ENCODE measurements at regions not wholly inside any gene's neighbourhood (a gene's known extent, or its start where the extent isn't known, plus 50 kb on each side); places are given as distances from the start of the nearest gene placed in this dataset.

- Mint-ChIP-seq H3K27me3 (peaks cover 2% of the 10 kb centered on the region), H3K4me3 (ENCODE audit: low read depth) (no peak overlapping the region), H3K9me3 (ENCODE audit: low read depth) (no peaks in the 10 kb centered on the region), H3K4me1 (ENCODE audit: low read depth) (peaks cover 3% of the 10 kb centered on the region), H3K36me3 (ENCODE audit: insufficient read depth) (no peaks in the 10 kb centered on the region), H3K27ac (no peak overlapping the region)
- DNase-seq (ENCODE audit: low spot score, unreplicated experiment) = no peak
- TF ChIP-seq CTCF (IDR thresholded peaks at IDR 0.05; ENCODE audit: unreplicated experiment) = no peak
Measured at GRCh38 chr2:225288986-225289385, 110.5 kb upstream of the NYAP2 start.

- no peaks in the 10 kb centered on the region for H3K36me3 Mint-ChIP-seq (ENCODE audit: insufficient read depth)
- H3K27me3 Mint-ChIP-seq = no peaks in the 10 kb centered on the region
- no peaks in the 10 kb centered on the region for H3K9me3 Mint-ChIP-seq (ENCODE audit: low read depth)
- peaks cover 4% of the 10 kb centered on the region for H3K4me1 Mint-ChIP-seq (ENCODE audit: low read depth)
- peak; percentile 71 for TF ChIP-seq CTCF (IDR thresholded peaks at IDR 0.05; ENCODE audit: unreplicated experiment)
- no peak overlapping the region for H3K4me3 Mint-ChIP-seq (ENCODE audit: low read depth)
- DNase-seq (ENCODE audit: low spot score, unreplicated experiment) = no peak
- no peak overlapping the region for H3K27ac Mint-ChIP-seq
Measured at GRCh38 chr2:225282858-225283710, 116.4 kb upstream of the NYAP2 start.

- no peak for TF ChIP-seq CTCF (IDR thresholded peaks at IDR 0.05; ENCODE audit: unreplicated experiment)
- no peak for DNase-seq (ENCODE audit: low spot score, unreplicated experiment)
- Mint-ChIP-seq H3K36me3 (ENCODE audit: insufficient read depth) (no peaks in the 10 kb centered on the region), H3K27me3 (no peaks in the 10 kb centered on the region), H3K4me1 (ENCODE audit: low read depth) (no peaks in the 10 kb centered on the region), H3K27ac (no peak overlapping the region), H3K4me3 (ENCODE audit: low read depth) (no peak overlapping the region), H3K9me3 (ENCODE audit: low read depth) (no peaks in the 10 kb centered on the region)
Measured at GRCh38 chr2:225276207-225276606, 123.3 kb upstream of the NYAP2 start.

GRCh38 chr2:225275443-225275842 is 124.1 kb upstream of the NYAP2 start:
- no peak overlapping the region for H3K4me3 Mint-ChIP-seq (ENCODE audit: low read depth)
- DNase-seq (ENCODE audit: low spot score, unreplicated experiment) = no peak

GRCh38 chr2:225274751-225275150 is 124.8 kb upstream of the NYAP2 start:
- H3K36me3 Mint-ChIP-seq (ENCODE audit: insufficient read depth) = no peaks in the 10 kb centered on the region
- H3K9me3 Mint-ChIP-seq (ENCODE audit: low read depth) = no peaks in the 10 kb centered on the region
- TF ChIP-seq CTCF (IDR thresholded peaks at IDR 0.05; ENCODE audit: unreplicated experiment) = no peak
- H3K4me1 Mint-ChIP-seq (ENCODE audit: low read depth) = no peaks in the 10 kb centered on the region
- H3K4me3 Mint-ChIP-seq (ENCODE audit: low read depth) = no peak overlapping the region
- DNase-seq (ENCODE audit: low spot score, unreplicated experiment) = no peak
- no peaks in the 10 kb centered on the region for H3K27me3 Mint-ChIP-seq
- H3K27ac Mint-ChIP-seq = no peak overlapping the region

More at GRCh38 chr2:225275443-225275842, 124.1 kb upstream of the NYAP2 start:
- Mint-ChIP-seq H3K9me3 (ENCODE audit: low read depth) (no peaks in the 10 kb centered on the region), H3K27me3 (no peaks in the 10 kb centered on the region), H3K27ac (no peak overlapping the region), H3K4me1 (ENCODE audit: low read depth) (no peaks in the 10 kb centered on the region), H3K36me3 (ENCODE audit: insufficient read depth) (no peaks in the 10 kb centered on the region)
- TF ChIP-seq CTCF (IDR thresholded peaks at IDR 0.05; ENCODE audit: unreplicated experiment) = no peak
